Keratinocyte (primary cell): ENCODE measurements at regions not wholly inside any gene's neighbourhood (a gene's known extent, or its start where the extent isn't known, plus 50 kb on each side); places are given as distances from the start of the nearest gene placed in this dataset.

Source experiments
- DNase-seq: peaks from one replicate; pipeline ENCODE4 v3.0.0-alpha.2; 2011; ENCODE audit warnings: low read depth, missing footprints, low spot score
- FAIRE-seq: peaks from 2 replicates; lab custom pipeline; 2011; peaks lifted over from hg19 to GRCh38; lab: Jason Lieb, UNC
- H2AFZ ChIP-seq: 2 replicates; pipeline ENCODE4 v1.6.0; 2012; ENCODE audit warnings: low read length, control low read depth, inconsistent platforms; ENCODE audit not compliant: control insufficient read depth
- H3K27ac ChIP-seq: 2 replicates; pipeline ENCODE4 v1.5.1; 2011; ENCODE audit warnings: low read length; ENCODE audit not compliant: control insufficient read depth, insufficient read depth
- H3K27me3 ChIP-seq: 3 replicates; pipeline ENCODE4 v1.6.0; 2011; ENCODE audit warnings: low read length; ENCODE audit not compliant: control insufficient read depth, insufficient read depth; ENCODE audit errors: extremely low read depth
- H3K36me3 ChIP-seq, 2 experiments: 2 replicates in 1 of 2; 3 replicates in 1 of 2; pipeline ENCODE4 v1.5.1; 2011; ENCODE audit warnings: low read length in 2 of 2, mild to moderate bottlenecking in 1 of 2; ENCODE audit not compliant: control insufficient read depth in 2 of 2, insufficient read depth in 2 of 2; ENCODE audit errors: extremely low read depth in 1 of 2
- H3K4me1 ChIP-seq: 3 replicates; pipeline ENCODE4 v1.5.1; 2011; ENCODE audit warnings: low read length; ENCODE audit not compliant: control insufficient read depth, insufficient read depth; ENCODE audit errors: extremely low read depth
- H3K4me2 ChIP-seq: 3 replicates; pipeline ENCODE4 v1.6.0; 2011; ENCODE audit warnings: low read depth, low read length; ENCODE audit not compliant: control insufficient read depth, insufficient read depth; ENCODE audit errors: extremely low read depth
- H3K4me3 ChIP-seq, 3 experiments: fragments of 200-600 bp in 1 of 3; sonication (generic) in 1 of 3; 2 replicates in 2 of 3; 3 replicates in 1 of 3; pipeline ENCODE4 v1.5.1; 2011 to 2016; ENCODE audit warnings: low read length in 3 of 3, mild to moderate bottlenecking in 3 of 3, control low read depth in 2 of 3, inconsistent platforms in 1 of 3, low read depth in 1 of 3, mixed read lengths in 1 of 3, mixed run types in 1 of 3, moderate library complexity in 1 of 3; ENCODE audit not compliant: control insufficient read depth in 2 of 3, insufficient read depth in 2 of 3; ENCODE audit errors: extremely low read depth in 1 of 3
- H3K79me2 ChIP-seq: 2 replicates; pipeline ENCODE4 v1.6.0; 2012; ENCODE audit warnings: low read length; ENCODE audit not compliant: control insufficient read depth, insufficient read depth
- H3K9ac ChIP-seq: 3 replicates; pipeline ENCODE4 v1.6.0; 2011; ENCODE audit warnings: low read length; ENCODE audit not compliant: control insufficient read depth, insufficient read depth; ENCODE audit errors: extremely low read depth
- H3K9me1 ChIP-seq: 3 replicates; pipeline ENCODE4 v1.6.0; 2011; ENCODE audit warnings: low read length; ENCODE audit not compliant: control insufficient read depth, insufficient read depth; ENCODE audit errors: extremely low read depth
- H3K9me3 ChIP-seq: 2 replicates; pipeline ENCODE4 v1.5.1; 2012; ENCODE audit warnings: low read depth, low read length; ENCODE audit not compliant: control insufficient read depth
- H4K20me1 ChIP-seq: 3 replicates; pipeline ENCODE4 v1.6.0; 2011; ENCODE audit warnings: low read length; ENCODE audit not compliant: control insufficient read depth, insufficient read depth; ENCODE audit errors: extremely low read depth
- EZH2 ChIP-seq: IDR thresholded peaks from one replicate; pipeline ENCODE4 v1.6.1; 2012; ENCODE audit warnings: inconsistent platforms, mild to moderate bottlenecking, low read length, moderate library complexity
- dilution Hi-C: fragments of 300-500 bp; cut with MboI; formaldehyde crosslinking; loops from one replicate; pipeline ENCODE4 v1.7.0; 2020; ENCODE audit warnings: low sequenced_read_pairs; ENCODE audit not compliant: extremely low pct_ligation_motif_present
- TF ChIP-seq, protein P1 (sequence below), 3 experiments: IDR thresholded peaks in 1 of 3; conservative IDR thresholded peaks in 1 of 3; optimal IDR thresholded peaks in 1 of 3; 2 replicates in 2 of 3; 3 replicates in 1 of 3; pipeline versions ENCODE3 to v1.5.1; 2011; ENCODE audit warnings: low read length in 3 of 3, mild to moderate bottlenecking in 3 of 3, moderate library complexity in 2 of 3, control low read depth in 1 of 3, inconsistent platforms in 1 of 3; ENCODE audit not compliant: insufficient read depth in 2 of 3; ENCODE audit errors: extremely low read depth in 1 of 3

DNA sequence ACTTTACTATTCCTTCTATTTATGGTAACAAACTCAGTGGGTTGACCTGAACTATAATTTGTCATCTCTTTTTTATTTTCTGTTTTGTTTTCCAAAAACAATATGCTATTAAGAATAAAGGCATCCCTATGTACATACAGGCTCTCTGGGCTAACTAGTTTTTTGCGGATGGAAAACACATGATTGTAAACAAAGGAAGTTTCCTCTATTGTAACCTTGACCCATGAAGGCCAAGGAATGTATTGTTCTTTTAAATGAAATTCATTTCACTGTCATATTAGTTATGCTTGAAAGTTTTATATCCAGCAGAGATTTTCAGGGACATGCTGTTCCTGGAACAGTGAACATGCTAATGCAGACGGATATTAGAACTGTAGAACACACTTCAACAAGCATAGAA, 705.0 kb upstream of the SEL1L start:
- Histone ChIP-seq H3K27ac (no peak overlapping the region), H3K9ac (no peak overlapping the region), H3K36me3 (no peaks in the 10 kb centered on the region), H3K4me1 (no peaks in the 10 kb centered on the region), H4K20me1 (no peaks in the 10 kb centered on the region), H2AFZ (no peak overlapping the region), H3K9me1 (no peaks in the 10 kb centered on the region), H3K79me2 (no peaks in the 10 kb centered on the region), H3K4me2 (no peak overlapping the region), H3K27me3 (no peaks in the 10 kb centered on the region), H3K4me3 (no peak overlapping the region), H3K9me3 (no peaks in the 10 kb centered on the region)
- TF ChIP-seq, protein P1, sequence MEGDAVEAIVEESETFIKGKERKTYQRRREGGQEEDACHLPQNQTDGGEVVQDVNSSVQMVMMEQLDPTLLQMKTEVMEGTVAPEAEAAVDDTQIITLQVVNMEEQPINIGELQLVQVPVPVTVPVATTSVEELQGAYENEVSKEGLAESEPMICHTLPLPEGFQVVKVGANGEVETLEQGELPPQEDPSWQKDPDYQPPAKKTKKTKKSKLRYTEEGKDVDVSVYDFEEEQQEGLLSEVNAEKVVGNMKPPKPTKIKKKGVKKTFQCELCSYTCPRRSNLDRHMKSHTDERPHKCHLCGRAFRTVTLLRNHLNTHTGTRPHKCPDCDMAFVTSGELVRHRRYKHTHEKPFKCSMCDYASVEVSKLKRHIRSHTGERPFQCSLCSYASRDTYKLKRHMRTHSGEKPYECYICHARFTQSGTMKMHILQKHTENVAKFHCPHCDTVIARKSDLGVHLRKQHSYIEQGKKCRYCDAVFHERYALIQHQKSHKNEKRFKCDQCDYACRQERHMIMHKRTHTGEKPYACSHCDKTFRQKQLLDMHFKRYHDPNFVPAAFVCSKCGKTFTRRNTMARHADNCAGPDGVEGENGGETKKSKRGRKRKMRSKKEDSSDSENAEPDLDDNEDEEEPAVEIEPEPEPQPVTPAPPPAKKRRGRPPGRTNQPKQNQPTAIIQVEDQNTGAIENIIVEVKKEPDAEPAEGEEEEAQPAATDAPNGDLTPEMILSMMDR (optimal IDR thresholded peaks at IDR 0.05 in 1 of 3, IDR thresholded peaks at IDR 0.05 in 1 of 3, conservative IDR thresholded peaks at IDR 0.05 in 1 of 3; ENCODE audit: extremely low read depth in 1 of 3, insufficient read depth in 2 of 3, low read length in 3 of 3), result no peak
- no peak for TF ChIP-seq EZH2
- dilution Hi-C loops, result no loop called here
- FAIRE-seq (no peak), DNase-seq (no peak)

DNA sequence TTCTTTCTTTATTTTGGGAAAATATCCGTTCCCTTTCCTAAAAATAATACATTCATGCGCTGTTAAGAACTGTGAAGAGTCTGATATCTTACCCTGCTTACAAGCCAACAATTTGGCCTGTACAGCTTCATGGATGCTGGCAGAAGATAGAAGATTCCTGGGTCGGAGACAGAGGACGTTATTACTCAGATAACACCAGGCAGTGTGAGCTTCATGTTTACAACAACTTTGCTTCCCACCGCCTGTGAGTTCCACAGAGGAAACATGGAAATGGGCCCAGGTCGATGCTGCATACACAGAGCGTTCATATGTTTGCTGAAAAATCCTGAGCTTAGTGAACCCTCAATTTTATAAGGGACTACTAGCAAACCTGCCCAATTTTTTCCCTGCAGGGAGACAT, 705.6 kb upstream of the SEL1L start:
- no peak overlapping the region for H2AFZ ChIP-seq
- dilution Hi-C loops, result no loop called here
- no peaks in the 10 kb centered on the region for H3K36me3 ChIP-seq
- no peak overlapping the region for H3K4me3 ChIP-seq
- no peak overlapping the region for H3K9ac ChIP-seq
- no peak for DNase-seq
- no peaks in the 10 kb centered on the region for H3K9me3 ChIP-seq
- no peaks in the 10 kb centered on the region for H3K27me3 ChIP-seq
- no peak overlapping the region for H3K4me2 ChIP-seq
- FAIRE-seq, result no peak
- TF ChIP-seq, protein P1 (optimal IDR thresholded peaks at IDR 0.05 in 1 of 3, IDR thresholded peaks at IDR 0.05 in 1 of 3, conservative IDR thresholded peaks at IDR 0.05 in 1 of 3; ENCODE audit: extremely low read depth in 1 of 3, insufficient read depth in 2 of 3, low read length in 3 of 3), result no peak
- no peak for TF ChIP-seq EZH2
- no peaks in the 10 kb centered on the region for H3K4me1 ChIP-seq
- H3K79me2 ChIP-seq, result no peaks in the 10 kb centered on the region
- no peaks in the 10 kb centered on the region for H4K20me1 ChIP-seq
- H3K9me1 ChIP-seq, result no peaks in the 10 kb centered on the region
- no peak overlapping the region for H3K27ac ChIP-seq
